Suprapubic skin (tissue), 4 donors: ENCODE measurements at regions not wholly inside any gene's neighbourhood (a gene's known extent, or its start where the extent isn't known, plus 50 kb on each side); places are given as distances from the start of the nearest gene placed in this dataset.

Experiments used
- DNase-seq, 2 donors: peaks; one replicate each; pipeline ENCODE4 v3.0.0-alpha.2; 2019; ENCODE audit warnings: low spot score in 2 of 2
- H3K27ac ChIP-seq: fragments of 200-600 bp; sonication (generic); one replicate; pipeline ENCODE4 v1.5.1; 2019
- H3K27me3 ChIP-seq: fragments of 200-600 bp; sonication (generic); one replicate; pipeline ENCODE4 v1.5.1; 2019
- H3K36me3 ChIP-seq: fragments of 200-600 bp; sonication (generic); one replicate; pipeline ENCODE4 v1.5.1; 2019
- H3K4me1 ChIP-seq: fragments of 200-600 bp; sonication (generic); one replicate; pipeline ENCODE4 v1.5.1; 2019
- H3K4me3 ChIP-seq: fragments of 200-600 bp; sonication (generic); one replicate; pipeline ENCODE4 v1.5.1; 2019; ENCODE audit warnings: mild to moderate bottlenecking
- H3K9me3 ChIP-seq: fragments of 200-600 bp; sonication (generic); one replicate; pipeline ENCODE4 v1.5.1; 2019
- EP300 ChIP-seq: sonication (generic); formaldehyde crosslinking; IDR thresholded peaks from one replicate; pipeline ENCODE4 v1.6.1; 2017; ENCODE audit warnings: antibody characterized with exemption
- POLR2A ChIP-seq, 2 donors: fragments of 450-650 bp; IDR thresholded peaks; one replicate each; pipeline ENCODE4 v1.6.1; 2017; ENCODE audit warnings: antibody characterized with exemption in 2 of 2, mild to moderate bottlenecking in 2 of 2, moderate library complexity in 2 of 2
- POLR2AphosphoS5 ChIP-seq, 3 donors: sonication (generic); formaldehyde crosslinking; IDR thresholded peaks; one replicate each; pipeline ENCODE4 v1.6.1; 2017; ENCODE audit warnings: antibody characterized with exemption in 3 of 3
- WGBS: methylation state at CpG from one replicate; pipeline ENCODE4 v1.1.5; 2018; 5-methylcytosine and 5-hydroxymethylcytosine counted together
- TF ChIP-seq, protein P1 (sequence below), 2 donors: fragments of 200-600 bp in 1 of 2; fragments of 450-650 bp in 1 of 2; sonication (generic) in 1 of 2; IDR thresholded peaks; one replicate each; pipeline ENCODE4 v1.5.1; 2016 to 2019; ENCODE audit warnings: antibody characterized with exemption in 2 of 2, mild to moderate bottlenecking in 1 of 2, moderate library complexity in 1 of 2

DNA sequence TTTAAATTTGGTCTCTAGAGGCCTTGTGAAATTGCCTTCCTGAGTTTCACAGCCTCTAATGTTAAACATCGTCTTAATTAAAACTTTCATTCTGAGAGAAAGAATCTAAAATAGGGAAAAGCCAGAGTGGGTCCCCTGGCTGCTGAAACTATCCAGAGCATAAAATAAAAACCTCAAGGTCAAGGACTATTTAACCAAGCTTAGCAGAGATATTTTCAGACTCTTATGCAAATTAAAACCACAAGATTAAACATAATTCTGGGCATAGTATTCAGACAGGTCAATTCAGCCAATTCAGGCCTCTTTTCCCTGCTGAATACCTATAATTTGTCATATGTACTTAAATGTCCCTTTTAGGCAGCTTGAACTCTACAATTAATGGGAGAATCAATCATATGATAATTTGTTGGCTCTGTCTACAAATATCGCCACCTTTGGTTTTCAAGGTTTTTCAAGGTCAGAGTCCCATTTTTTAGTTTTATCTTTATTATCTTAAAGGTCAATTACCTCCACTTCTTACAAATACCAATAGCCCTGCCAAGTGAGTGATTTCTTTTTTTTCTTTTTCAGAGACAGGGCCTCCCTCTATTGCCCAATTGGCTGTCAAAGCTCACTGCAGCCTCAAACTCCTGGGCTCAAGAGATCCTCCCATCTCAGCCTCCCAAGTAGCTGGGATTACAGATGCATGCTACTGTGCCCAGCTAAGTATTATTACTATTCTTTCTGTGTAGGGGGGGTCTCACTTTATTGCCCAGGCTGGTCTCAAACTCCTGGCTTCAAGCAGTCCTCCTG lies 257.1 kb downstream of the PHLDA1 start:
- no peak overlapping the region for H3K27ac ChIP-seq
- no peaks in the 10 kb centered on the region for H3K36me3 ChIP-seq
- no peaks in the 10 kb centered on the region for H3K9me3 ChIP-seq
- no peaks in the 10 kb centered on the region for H3K27me3 ChIP-seq
- no peak for DNase-seq
- TF ChIP-seq EP300 (no peak), POLR2AphosphoS5 (IDR thresholded peaks at IDR 0.05) (no peak), POLR2A (IDR thresholded peaks at IDR 0.05) (no peak)
- TF ChIP-seq, protein P1, sequence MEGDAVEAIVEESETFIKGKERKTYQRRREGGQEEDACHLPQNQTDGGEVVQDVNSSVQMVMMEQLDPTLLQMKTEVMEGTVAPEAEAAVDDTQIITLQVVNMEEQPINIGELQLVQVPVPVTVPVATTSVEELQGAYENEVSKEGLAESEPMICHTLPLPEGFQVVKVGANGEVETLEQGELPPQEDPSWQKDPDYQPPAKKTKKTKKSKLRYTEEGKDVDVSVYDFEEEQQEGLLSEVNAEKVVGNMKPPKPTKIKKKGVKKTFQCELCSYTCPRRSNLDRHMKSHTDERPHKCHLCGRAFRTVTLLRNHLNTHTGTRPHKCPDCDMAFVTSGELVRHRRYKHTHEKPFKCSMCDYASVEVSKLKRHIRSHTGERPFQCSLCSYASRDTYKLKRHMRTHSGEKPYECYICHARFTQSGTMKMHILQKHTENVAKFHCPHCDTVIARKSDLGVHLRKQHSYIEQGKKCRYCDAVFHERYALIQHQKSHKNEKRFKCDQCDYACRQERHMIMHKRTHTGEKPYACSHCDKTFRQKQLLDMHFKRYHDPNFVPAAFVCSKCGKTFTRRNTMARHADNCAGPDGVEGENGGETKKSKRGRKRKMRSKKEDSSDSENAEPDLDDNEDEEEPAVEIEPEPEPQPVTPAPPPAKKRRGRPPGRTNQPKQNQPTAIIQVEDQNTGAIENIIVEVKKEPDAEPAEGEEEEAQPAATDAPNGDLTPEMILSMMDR (IDR thresholded peaks at IDR 0.05), result no peak
- no peaks in the 10 kb centered on the region for H3K4me1 ChIP-seq
- no peak overlapping the region for H3K4me3 ChIP-seq
- WGBS, result 77% methylated on average over 2 of the region's 2 CpGs

GRCh38 chr12:75773377-75773776 lies 258.2 kb downstream of the PHLDA1 start:
- no peaks in the 10 kb centered on the region for H3K27me3 ChIP-seq
- H3K27ac ChIP-seq, result no peak overlapping the region
- no peak overlapping the region for H3K4me3 ChIP-seq
- WGBS, result 97% methylated on average over 6 of the region's 6 CpGs
- H3K36me3 ChIP-seq, result no peaks in the 10 kb centered on the region
- H3K4me1 ChIP-seq, result no peaks in the 10 kb centered on the region
- H3K9me3 ChIP-seq, result no peaks in the 10 kb centered on the region
- TF ChIP-seq, protein P1 (IDR thresholded peaks at IDR 0.05), result no peak
- TF ChIP-seq POLR2AphosphoS5 (IDR thresholded peaks at IDR 0.05), result no peak
- no peak for TF ChIP-seq POLR2A (IDR thresholded peaks at IDR 0.05)
- TF ChIP-seq EP300, result no peak
- no peak for DNase-seq

- Histone ChIP-seq H3K27me3 (no peaks in the 10 kb centered on the region), H3K36me3 (no peaks in the 10 kb centered on the region), H3K4me3 (no peak overlapping the region), H3K27ac (no peak overlapping the region), H3K4me1 (no peaks in the 10 kb centered on the region), H3K9me3 (no peaks in the 10 kb centered on the region)
- TF ChIP-seq POLR2A (IDR thresholded peaks at IDR 0.05) (no peak), POLR2AphosphoS5 (IDR thresholded peaks at IDR 0.05) (no peak), EP300 (no peak)
- TF ChIP-seq, protein P1 (IDR thresholded peaks at IDR 0.05), result no peak
- WGBS, result 94% methylated on average over 2 of the region's 2 CpGs
- DNase-seq, result no peak
Observed at GRCh38 chr12:75771023-75771422, 259.6 kb upstream of the KRR1 start.

- no peak for DNase-seq
- TF ChIP-seq POLR2AphosphoS5 (IDR thresholded peaks at IDR 0.05) (no peak), EP300 (no peak), POLR2A (IDR thresholded peaks at IDR 0.05) (no peak)
- TF ChIP-seq, protein P1 (IDR thresholded peaks at IDR 0.05), result no peak
- Histone ChIP-seq H3K4me1 (no peaks in the 10 kb centered on the region), H3K27me3 (no peaks in the 10 kb centered on the region), H3K4me3 (no peak overlapping the region), H3K27ac (no peak overlapping the region), H3K9me3 (no peaks in the 10 kb centered on the region), H3K36me3 (no peaks in the 10 kb centered on the region)
- WGBS, result 72% methylated on average over 2 of the region's 2 CpGs
Observed at GRCh38 chr12:75767957-75768356, 256.5 kb upstream of the KRR1 start.

- no peak overlapping the region for H3K27ac ChIP-seq
- H3K27me3 ChIP-seq, result no peaks in the 10 kb centered on the region
- no peak for DNase-seq
- no peaks in the 10 kb centered on the region for H3K4me1 ChIP-seq
- no peaks in the 10 kb centered on the region for H3K9me3 ChIP-seq
- no peak overlapping the region for H3K4me3 ChIP-seq
- 92% methylated on average over 3 of the region's 3 CpGs for WGBS
- no peaks in the 10 kb centered on the region for H3K36me3 ChIP-seq
- TF ChIP-seq, protein P1 (IDR thresholded peaks at IDR 0.05), result no peak
Observed at GRCh38 chr12:75766263-75767160, 255.1 kb upstream of the KRR1 start.
